HepG2 (cell line): ENCODE measurements at regions not wholly inside any gene's neighbourhood (a gene's known extent, or its start where the extent isn't known, plus 50 kb on each side); places are given as distances from the start of the nearest gene placed in this dataset.

ENCODE experiments used
- CEBPB ChIP-seq: IDR thresholded peaks from 2 replicates; pipeline ENCODE4 v1.6.1; 2011; ENCODE audit warnings: low read depth, low read length, improper control_type of control experiment, borderline replicate concordance
- CREM ChIP-seq, 2 experiments: sonication (generic) in 1 of 2; formaldehyde crosslinking in 1 of 2; IDR thresholded peaks; 2 replicates each; pipeline versions ENCODE4 v1.4.0 to v1.6.1; 2016 to 2020; ENCODE audit warnings: antibody characterized with exemption in 1 of 2, mild to moderate bottlenecking in 1 of 2, missing genetic modification reagents in 1 of 2
- ELF1 ChIP-seq: sonication (generic); formaldehyde crosslinking; IDR thresholded peaks from 2 replicates; pipeline ENCODE4 v1.4.0; 2020; ENCODE audit warnings: missing genetic modification reagents
- FOXC1 ChIP-seq: sonication (generic); formaldehyde crosslinking; IDR thresholded peaks from 2 replicates; pipeline ENCODE4 v1.8.0; 2022; ENCODE audit warnings: mild to moderate bottlenecking, missing genetic modification reagents, borderline replicate concordance
- GLI4 ChIP-seq: sonication (generic); formaldehyde crosslinking; IDR thresholded peaks from 2 replicates; pipeline ENCODE4 v1.5.1; 2020; ENCODE audit warnings: missing genetic modification reagents, mild to moderate bottlenecking, moderate library complexity, borderline replicate concordance
- HDAC2 ChIP-seq: sonication (generic); formaldehyde crosslinking; IDR thresholded peaks from 2 replicates; pipeline ENCODE4 v1.4.0; 2020; ENCODE audit warnings: missing genetic modification reagents
- LCORL ChIP-seq, 2 experiments: fragments of 450-650 bp in 1 of 2; sonication (generic) in 1 of 2; formaldehyde crosslinking in 1 of 2; IDR thresholded peaks; 2 replicates each; pipeline versions ENCODE4 v1.5.0 to v1.6.1; 2017 to 2020; ENCODE audit warnings: antibody characterized with exemption in 1 of 2, missing genetic modification reagents in 1 of 2
- MAX ChIP-seq: IDR thresholded peaks from 2 replicates; pipeline ENCODE4 v1.6.1; 2012; ENCODE audit warnings: inconsistent platforms
- MED13 ChIP-seq: sonication (generic); formaldehyde crosslinking; IDR thresholded peaks from 2 replicates; pipeline ENCODE4 v1.5.0; 2020; ENCODE audit warnings: missing genetic modification reagents
- MTA1 ChIP-seq: sonication (generic); formaldehyde crosslinking; IDR thresholded peaks from 2 replicates; pipeline ENCODE4 v1.4.0; 2020; ENCODE audit warnings: missing genetic modification reagents, mild to moderate bottlenecking, borderline replicate concordance
- PPARG ChIP-seq: conservative IDR thresholded peaks from 2 replicates; pipeline ENCODE4 v1.6.1; 2016; ENCODE audit warnings: missing biosample characterization, missing genetic modification reagents
- THAP11 ChIP-seq: IDR thresholded peaks from 2 replicates; pipeline ENCODE4 v1.6.1; 2016; ENCODE audit warnings: missing biosample characterization, missing genetic modification reagents
- U2AF2 ChIP-seq: fragments of 200-400 bp; formaldehyde crosslinking; IDR thresholded peaks from 2 replicates; pipeline ENCODE4 v1.6.1; 2017; ENCODE audit warnings: low read depth, mild to moderate bottlenecking, low read length
- ZNF337 ChIP-seq: sonication (generic); formaldehyde crosslinking; IDR thresholded peaks from 2 replicates; pipeline ENCODE4 v1.5.1; 2020; ENCODE audit warnings: missing genetic modification reagents, low read depth, mild to moderate bottlenecking, borderline replicate concordance
- ZNF350 ChIP-seq: sonication (generic); formaldehyde crosslinking; IDR thresholded peaks from 2 replicates; pipeline ENCODE4 v1.4.0; 2020; ENCODE audit warnings: mild to moderate bottlenecking, low read depth, missing genetic modification reagents, borderline replicate concordance
- ZNF44 ChIP-seq: sonication (generic); formaldehyde crosslinking; IDR thresholded peaks from 2 replicates; pipeline ENCODE4 v1.5.1; 2020; ENCODE audit warnings: mild to moderate bottlenecking, missing genetic modification reagents
- ZNF468 ChIP-seq: sonication (generic); formaldehyde crosslinking; IDR thresholded peaks from 2 replicates; pipeline ENCODE4 v1.8.0; 2022; ENCODE audit warnings: mild to moderate bottlenecking, moderate library complexity, missing genetic modification reagents
- ZNF775 ChIP-seq: sonication (generic); formaldehyde crosslinking; IDR thresholded peaks from 2 replicates; pipeline ENCODE4 v1.4.0; 2020; ENCODE audit warnings: missing genetic modification reagents, mild to moderate bottlenecking, moderate library complexity, borderline replicate concordance
- TF ChIP-seq, protein P1 (sequence below): sonication (generic); formaldehyde crosslinking; IDR thresholded peaks from 2 replicates; pipeline ENCODE4 v1.4.0; 2020; ENCODE audit warnings: missing genetic modification reagents
- TF ChIP-seq, protein P2 (sequence below), 2 experiments: IDR thresholded peaks; 2 replicates each; pipeline ENCODE4 v1.6.1; 2011 to 2012; ENCODE audit warnings: low read length in 2 of 2, borderline replicate concordance in 1 of 2, low read depth in 1 of 2, mild to moderate bottlenecking in 1 of 2, moderate library complexity in 1 of 2

GRCh38 chr2:43070676-43071502, 155.5 kb downstream of the ZFP36L2 start (continued):
- TF ChIP-seq, protein P1, sequence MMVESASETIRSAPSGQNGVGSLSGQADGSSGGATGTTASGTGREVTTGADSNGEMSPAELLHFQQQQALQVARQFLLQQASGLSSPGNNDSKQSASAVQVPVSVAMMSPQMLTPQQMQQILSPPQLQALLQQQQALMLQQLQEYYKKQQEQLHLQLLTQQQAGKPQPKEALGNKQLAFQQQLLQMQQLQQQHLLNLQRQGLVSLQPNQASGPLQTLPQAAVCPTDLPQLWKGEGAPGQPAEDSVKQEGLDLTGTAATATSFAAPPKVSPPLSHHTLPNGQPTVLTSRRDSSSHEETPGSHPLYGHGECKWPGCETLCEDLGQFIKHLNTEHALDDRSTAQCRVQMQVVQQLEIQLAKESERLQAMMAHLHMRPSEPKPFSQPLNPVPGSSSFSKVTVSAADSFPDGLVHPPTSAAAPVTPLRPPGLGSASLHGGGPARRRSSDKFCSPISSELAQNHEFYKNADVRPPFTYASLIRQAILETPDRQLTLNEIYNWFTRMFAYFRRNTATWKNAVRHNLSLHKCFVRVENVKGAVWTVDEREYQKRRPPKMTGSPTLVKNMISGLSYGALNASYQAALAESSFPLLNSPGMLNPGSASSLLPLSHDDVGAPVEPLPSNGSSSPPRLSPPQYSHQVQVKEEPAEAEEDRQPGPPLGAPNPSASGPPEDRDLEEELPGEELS (CRISPR knock-in tag) = 0 out of 2 replicates have a peak, but pooled peaks have one; percentile 20
- TF ChIP-seq LCORL (IDR thresholded peaks at IDR 0.05) = no peak
- peak; percentile 74 for TF ChIP-seq LCORL (CRISPR knock-in tag; IDR thresholded peaks at IDR 0.05)
- no peak for TF ChIP-seq ZNF44
- TF ChIP-seq HDAC2 (CRISPR knock-in tag) = peak; percentile 45; the same call in 1 of the 2 replicates
- TF ChIP-seq U2AF2 = no peak
- no peak for TF ChIP-seq THAP11 (CRISPR knock-in tag)
- TF ChIP-seq ZNF775 (CRISPR knock-in tag) = no peak
- TF ChIP-seq ZNF337 (CRISPR knock-in tag) = 0 out of 2 replicates have a peak, but pooled peaks have one; percentile 46
- TF ChIP-seq, protein P2, sequence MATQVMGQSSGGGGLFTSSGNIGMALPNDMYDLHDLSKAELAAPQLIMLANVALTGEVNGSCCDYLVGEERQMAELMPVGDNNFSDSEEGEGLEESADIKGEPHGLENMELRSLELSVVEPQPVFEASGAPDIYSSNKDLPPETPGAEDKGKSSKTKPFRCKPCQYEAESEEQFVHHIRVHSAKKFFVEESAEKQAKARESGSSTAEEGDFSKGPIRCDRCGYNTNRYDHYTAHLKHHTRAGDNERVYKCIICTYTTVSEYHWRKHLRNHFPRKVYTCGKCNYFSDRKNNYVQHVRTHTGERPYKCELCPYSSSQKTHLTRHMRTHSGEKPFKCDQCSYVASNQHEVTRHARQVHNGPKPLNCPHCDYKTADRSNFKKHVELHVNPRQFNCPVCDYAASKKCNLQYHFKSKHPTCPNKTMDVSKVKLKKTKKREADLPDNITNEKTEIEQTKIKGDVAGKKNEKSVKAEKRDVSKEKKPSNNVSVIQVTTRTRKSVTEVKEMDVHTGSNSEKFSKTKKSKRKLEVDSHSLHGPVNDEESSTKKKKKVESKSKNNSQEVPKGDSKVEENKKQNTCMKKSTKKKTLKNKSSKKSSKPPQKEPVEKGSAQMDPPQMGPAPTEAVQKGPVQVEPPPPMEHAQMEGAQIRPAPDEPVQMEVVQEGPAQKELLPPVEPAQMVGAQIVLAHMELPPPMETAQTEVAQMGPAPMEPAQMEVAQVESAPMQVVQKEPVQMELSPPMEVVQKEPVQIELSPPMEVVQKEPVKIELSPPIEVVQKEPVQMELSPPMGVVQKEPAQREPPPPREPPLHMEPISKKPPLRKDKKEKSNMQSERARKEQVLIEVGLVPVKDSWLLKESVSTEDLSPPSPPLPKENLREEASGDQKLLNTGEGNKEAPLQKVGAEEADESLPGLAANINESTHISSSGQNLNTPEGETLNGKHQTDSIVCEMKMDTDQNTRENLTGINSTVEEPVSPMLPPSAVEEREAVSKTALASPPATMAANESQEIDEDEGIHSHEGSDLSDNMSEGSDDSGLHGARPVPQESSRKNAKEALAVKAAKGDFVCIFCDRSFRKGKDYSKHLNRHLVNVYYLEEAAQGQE (IDR thresholded peaks at IDR 0.05; ENCODE audit: borderline replicate concordance in 1 of 2, low read depth in 1 of 2, low read length in 2 of 2) = no peak
- TF ChIP-seq CREM (IDR thresholded peaks at IDR 0.05) = peak; percentile 33; the same call in 1 of the 2 replicates
- no peak for TF ChIP-seq CREM (CRISPR knock-in tag; IDR thresholded peaks at IDR 0.05)
- peak; percentile 28; the same call in 1 of the 2 replicates for TF ChIP-seq FOXC1 (CRISPR knock-in tag)
- peak; percentile 38 for TF ChIP-seq MAX
- peak; percentile 69; the same call in 1 of the 2 replicates for TF ChIP-seq MTA1 (CRISPR knock-in tag)
- 0 out of 2 replicates have a peak, but pooled peaks have one; percentile 37 for TF ChIP-seq GLI4 (CRISPR knock-in tag)
- TF ChIP-seq ZNF350 (CRISPR knock-in tag) = no peak
- no peak for TF ChIP-seq MED13 (CRISPR knock-in tag)
- 0 out of 2 replicates have a peak, but pooled peaks have one; percentile 14 for TF ChIP-seq PPARG
- no peak for TF ChIP-seq ZNF468 (CRISPR knock-in tag)
- no peak for TF ChIP-seq ELF1 (CRISPR knock-in tag)
- TF ChIP-seq CEBPB = no peak
